ENCODE measurements at regions not wholly inside any gene's neighbourhood (a gene's known extent, or its start where the extent isn't known, plus 50 kb on each side); places are given as distances from the start of the nearest gene placed in this dataset.
A peak's percentile ranks its signal among the peaks of the same experiment; 100 is the strongest.
"Not testable (repeated sequence)": the region's sequence is repeated elsewhere in the genome, so short reads cannot be mapped to it uniquely, and the experiment has no call there.

- ATAC-seq; H3K27me3 ChIP-seq (ENCODE audit: control insufficient read depth, insufficient read depth); H3K9me3 ChIP-seq (ENCODE audit: control insufficient read depth, low read length); H3K27ac ChIP-seq (ENCODE audit: low read length); H3K4me3 ChIP-seq (ENCODE audit: low read length); intact Hi-C loops (cut with DNase I); H3K4me1 ChIP-seq (ENCODE audit: control insufficient read depth, insufficient read depth, low read length): not testable (repeated sequence)
- peak in 1 of 3 donors; percentile 20 for DNase-seq
- WGBS: 62% methylated on average over 6 of the region's 6 CpGs
These were observed 872.2 kb upstream of the TPTE start for GRCh38 chr21:9648947-9649720.

- ATAC-seq; H3K4me1 ChIP-seq (ENCODE audit: control insufficient read depth, insufficient read depth, low read length); intact Hi-C loops (cut with DNase I); H3K9me3 ChIP-seq (ENCODE audit: control insufficient read depth, low read length); H3K27ac ChIP-seq (ENCODE audit: low read length); DNase-seq; H3K4me3 ChIP-seq (ENCODE audit: low read length); H3K27me3 ChIP-seq (ENCODE audit: control insufficient read depth, insufficient read depth): not testable (repeated sequence)
- 40% methylated on average over 2 of the region's 2 CpGs for WGBS
These were observed 868.6 kb upstream of the TPTE start for GRCh38 chr21:9652819-9653218.

GRCh38 chr21:9655221-9655620, 866.2 kb upstream of the TPTE start:
- intact Hi-C loops (cut with DNase I); H3K4me1 ChIP-seq (ENCODE audit: control insufficient read depth, insufficient read depth, low read length); H3K27me3 ChIP-seq (ENCODE audit: control insufficient read depth, insufficient read depth); ATAC-seq; H3K27ac ChIP-seq (ENCODE audit: low read length); DNase-seq; H3K9me3 ChIP-seq (ENCODE audit: control insufficient read depth, low read length); H3K4me3 ChIP-seq (ENCODE audit: low read length): not testable (repeated sequence)
- WGBS: 82% methylated on average over 4 of the region's 4 CpGs

GRCh38 chr21:9656455-9656854, 864.9 kb upstream of the TPTE start:
- H3K4me3 ChIP-seq (ENCODE audit: low read length); H3K27me3 ChIP-seq (ENCODE audit: control insufficient read depth, insufficient read depth); H3K4me1 ChIP-seq (ENCODE audit: control insufficient read depth, insufficient read depth, low read length); intact Hi-C loops (cut with DNase I); H3K27ac ChIP-seq (ENCODE audit: low read length); H3K9me3 ChIP-seq (ENCODE audit: control insufficient read depth, low read length); DNase-seq: not testable (repeated sequence)
- ATAC-seq: peak; percentile 41
- WGBS: 67% methylated on average over 4 of the region's 4 CpGs

- H3K4me3 ChIP-seq (ENCODE audit: low read length); H3K27me3 ChIP-seq (ENCODE audit: control insufficient read depth, insufficient read depth); H3K9me3 ChIP-seq (ENCODE audit: control insufficient read depth, low read length); H3K27ac ChIP-seq (ENCODE audit: low read length); H3K4me1 ChIP-seq (ENCODE audit: control insufficient read depth, insufficient read depth, low read length); DNase-seq; intact Hi-C loops (cut with DNase I): not testable (repeated sequence)
- 48% methylated on average over 5 of the region's 5 CpGs for WGBS
- ATAC-seq: peak; percentile 40 to 57
These were observed 863.6 kb upstream of the TPTE start for GRCh38 chr21:9657779-9658178.

- H3K9me3 ChIP-seq (ENCODE audit: control insufficient read depth, low read length); ATAC-seq; H3K4me1 ChIP-seq (ENCODE audit: control insufficient read depth, insufficient read depth, low read length); H3K4me3 ChIP-seq (ENCODE audit: low read length); DNase-seq; intact Hi-C loops (cut with DNase I); H3K27me3 ChIP-seq (ENCODE audit: control insufficient read depth, insufficient read depth); H3K27ac ChIP-seq (ENCODE audit: low read length): not testable (repeated sequence)
- WGBS: 66% methylated on average over 11 of the region's 17 CpGs
These were observed 861.5 kb upstream of the TPTE start for GRCh38 chr21:9659877-9660276.

- H3K27ac ChIP-seq (ENCODE audit: low read length); DNase-seq; H3K4me3 ChIP-seq (ENCODE audit: low read length); intact Hi-C loops (cut with DNase I); H3K9me3 ChIP-seq (ENCODE audit: control insufficient read depth, low read length); H3K27me3 ChIP-seq (ENCODE audit: control insufficient read depth, insufficient read depth); H3K4me1 ChIP-seq (ENCODE audit: control insufficient read depth, insufficient read depth, low read length): not testable (repeated sequence)
- ATAC-seq: peak in 1 of 2 donors; percentile 42
- WGBS: 82% methylated on average over 12 of the region's 18 CpGs
These were observed 857.3 kb upstream of the TPTE start for GRCh38 chr21:9663914-9664729.

- H3K4me3 ChIP-seq (ENCODE audit: low read length); H3K9me3 ChIP-seq (ENCODE audit: control insufficient read depth, low read length); H3K27ac ChIP-seq (ENCODE audit: low read length); DNase-seq; H3K27me3 ChIP-seq (ENCODE audit: control insufficient read depth, insufficient read depth); ATAC-seq; intact Hi-C loops (cut with DNase I); H3K4me1 ChIP-seq (ENCODE audit: control insufficient read depth, insufficient read depth, low read length): not testable (repeated sequence)
- WGBS: 75% methylated on average over 8 of the region's 10 CpGs
These were observed 845.6 kb upstream of the TPTE start for GRCh38 chr21:9675811-9676210.

- H3K9me3 ChIP-seq (ENCODE audit: control insufficient read depth, low read length); H3K4me3 ChIP-seq (ENCODE audit: low read length); intact Hi-C loops (cut with DNase I); H3K27ac ChIP-seq (ENCODE audit: low read length); ATAC-seq; H3K27me3 ChIP-seq (ENCODE audit: control insufficient read depth, insufficient read depth); H3K4me1 ChIP-seq (ENCODE audit: control insufficient read depth, insufficient read depth, low read length): not testable (repeated sequence)
- 68% methylated on average over 7 of the region's 18 CpGs for WGBS
- DNase-seq: peak in 1 of 3 donors; percentile 37
These were observed 842.4 kb upstream of the TPTE start for GRCh38 chr21:9679029-9679428.

GRCh38 chr21:9688945-9689344, 832.4 kb upstream of the TPTE start:
- H3K27ac ChIP-seq (ENCODE audit: low read length); ATAC-seq; H3K9me3 ChIP-seq (ENCODE audit: control insufficient read depth, low read length); DNase-seq; H3K27me3 ChIP-seq (ENCODE audit: control insufficient read depth, insufficient read depth); H3K4me3 ChIP-seq (ENCODE audit: low read length); intact Hi-C loops (cut with DNase I); H3K4me1 ChIP-seq (ENCODE audit: control insufficient read depth, insufficient read depth, low read length): not testable (repeated sequence)
- 70% methylated on average over 9 of the region's 14 CpGs for WGBS

- peak; percentile 16 to 49 (median 42) for DNase-seq
- H3K27me3 ChIP-seq (ENCODE audit: control insufficient read depth, insufficient read depth); H3K27ac ChIP-seq (ENCODE audit: low read length); H3K4me1 ChIP-seq (ENCODE audit: control insufficient read depth, insufficient read depth, low read length); H3K9me3 ChIP-seq (ENCODE audit: control insufficient read depth, low read length); intact Hi-C loops (cut with DNase I); H3K4me3 ChIP-seq (ENCODE audit: low read length); ATAC-seq: not testable (repeated sequence)
- 76% methylated on average over 6 of the region's 8 CpGs for WGBS
These were observed 830.4 kb upstream of the TPTE start for GRCh38 chr21:9690981-9691380.

Measured in right cardiac atrium (tissue), 5 donors.